HG03064 (cell line): ENCODE measurements at regions not wholly inside any gene's neighbourhood (a gene's known extent, or its start where the extent isn't known, plus 50 kb on each side); places are given as distances from the start of the nearest gene placed in this dataset.
"Not testable (repeated sequence)": the region's sequence is repeated elsewhere in the genome, so short reads cannot be mapped to it uniquely, and the experiment has no call there.

Experiments
- ATAC-seq: cut with Tn5 transposase; IDR thresholded peaks from one replicate; pipeline ENCODE4 v1.9.1; 2021; ENCODE audit warnings: low read depth; ENCODE audit not compliant: unreplicated experiment

- ATAC-seq, result no peak
Measured at GRCh38 chr2:2738276-2738675, 407.2 kb upstream of the MYT1L start.

GRCh38 chr2:2735041-2735440 lies 404.0 kb upstream of the MYT1L start:
- ATAC-seq, result no peak

DNA sequence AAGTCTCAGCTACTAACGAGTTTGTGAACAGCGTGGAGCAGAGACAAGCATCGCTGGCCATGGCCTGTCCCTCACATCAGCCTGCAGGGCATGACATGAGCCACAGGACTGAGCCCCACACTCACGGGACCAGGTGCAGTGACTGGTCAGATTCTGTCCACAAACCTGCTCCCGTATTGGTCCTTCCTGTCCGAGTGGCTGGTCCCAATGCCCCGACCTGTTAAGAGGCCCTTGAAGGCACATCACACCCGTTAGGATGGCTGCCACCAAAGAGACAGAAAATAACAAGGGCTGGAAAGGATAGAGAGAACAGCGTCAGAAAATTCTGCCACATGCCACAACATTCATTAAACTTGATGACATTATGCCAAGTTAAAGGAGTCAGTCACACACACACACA lies 403.2 kb upstream of the MYT1L start:
- no peak for ATAC-seq

DNA sequence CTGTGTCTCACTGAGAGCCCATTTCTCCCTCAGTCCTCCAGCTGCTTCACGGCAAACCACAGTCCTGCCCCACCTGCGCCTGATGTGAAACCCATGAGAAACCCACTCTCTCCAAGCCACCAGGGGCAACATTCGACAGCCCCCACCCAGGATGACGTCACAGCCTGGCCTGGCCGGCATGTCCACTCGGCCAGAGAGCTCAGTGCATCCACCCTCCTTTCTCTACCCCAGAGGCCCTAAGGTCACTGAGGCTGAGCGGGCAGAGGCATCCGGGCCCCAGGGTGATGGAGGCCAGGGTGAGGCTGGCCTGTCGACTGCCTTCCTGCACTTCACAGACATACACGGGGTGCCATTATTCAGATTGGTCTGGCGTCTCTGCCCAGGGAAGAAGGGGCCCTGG lies 402.7 kb upstream of the MYT1L start:
- no peak for ATAC-seq

GRCh38 chr2:2732331-2733119 lies 401.4 kb upstream of the MYT1L start:
- ATAC-seq, result no peak

GRCh38 chr2:2731816-2732284 lies 400.8 kb upstream of the MYT1L start:
- ATAC-seq, result no peak

GRCh38 chr2:2731101-2731815 lies 400.2 kb upstream of the MYT1L start:
- ATAC-seq, result no peak

DNA sequence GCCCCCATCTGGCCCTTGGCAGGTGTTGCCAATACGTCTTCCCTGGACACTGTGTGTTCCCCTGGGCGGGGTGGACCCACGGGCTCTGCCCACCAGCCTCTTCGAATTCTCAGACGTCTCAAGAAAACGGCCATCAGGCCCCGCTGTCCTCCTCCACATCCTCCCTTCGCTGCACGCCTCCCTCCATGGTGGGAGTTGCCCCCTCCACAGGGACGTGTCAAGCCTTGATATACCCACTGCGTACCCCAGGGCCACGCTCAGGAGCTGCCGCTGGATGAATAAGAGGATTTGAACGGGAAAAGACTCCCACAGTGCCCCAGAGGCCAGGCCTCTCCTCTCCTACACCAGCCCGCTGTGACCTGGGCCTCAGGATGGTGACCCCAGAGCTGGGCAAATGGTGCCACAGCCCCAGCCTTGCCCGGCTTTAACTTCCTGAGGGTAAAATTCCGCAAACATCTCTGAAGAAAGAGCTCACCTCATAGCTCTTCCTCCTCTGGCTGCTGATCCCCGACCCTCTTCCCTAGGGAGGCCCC lies 399.3 kb upstream of the MYT1L start:
- no peak for ATAC-seq

GRCh38 chr2:2729246-2729645 lies 398.2 kb upstream of the MYT1L start:
- ATAC-seq, result no peak

DNA sequence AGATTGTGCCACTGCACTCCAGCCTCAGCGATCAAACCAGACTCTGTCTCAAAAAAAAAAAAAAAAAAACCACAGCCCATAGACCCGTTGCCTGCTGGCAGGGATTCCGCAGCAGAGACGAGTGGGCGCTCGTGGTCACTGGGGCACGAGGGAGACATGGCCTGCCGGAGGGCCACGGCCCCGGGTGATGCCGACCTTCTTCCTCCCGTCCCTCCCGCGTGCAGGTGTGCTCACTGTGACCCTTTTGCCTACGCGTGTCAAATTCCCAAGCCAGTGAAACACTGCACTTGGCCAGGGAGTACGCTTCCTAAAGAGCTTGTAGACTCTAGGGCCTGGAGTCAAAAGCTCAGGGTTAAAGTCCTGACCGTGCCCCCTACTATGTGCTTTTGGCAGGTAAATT lies 397.6 kb upstream of the MYT1L start:
- no peak for ATAC-seq

DNA sequence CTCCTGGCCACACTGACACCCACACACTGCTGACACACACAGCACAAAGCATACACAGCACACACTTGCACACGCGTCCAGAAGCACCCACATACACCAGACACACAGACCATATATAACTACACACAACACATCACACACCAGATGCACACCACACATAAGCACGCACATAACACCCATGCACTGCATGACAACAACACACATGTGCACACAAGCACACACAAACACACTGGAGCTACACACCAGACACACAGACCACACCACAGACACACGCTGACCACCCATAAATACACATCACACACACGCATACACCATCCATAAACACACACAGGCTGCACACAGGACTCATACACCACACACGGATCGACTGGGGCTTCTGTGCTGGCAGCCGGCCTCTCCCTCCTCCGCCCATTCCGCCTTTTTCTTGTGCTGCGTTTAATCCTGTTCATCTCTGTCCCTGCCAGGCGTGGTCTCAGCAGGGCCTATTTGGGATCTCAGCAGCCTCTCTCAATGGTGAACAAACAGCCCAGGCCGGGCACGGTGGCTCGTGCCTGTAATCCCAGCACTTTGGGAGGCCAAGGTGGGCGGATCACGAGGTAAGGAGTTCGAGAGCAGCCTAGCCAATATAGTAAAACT lies 396.9 kb upstream of the MYT1L start:
- no peak for ATAC-seq

DNA sequence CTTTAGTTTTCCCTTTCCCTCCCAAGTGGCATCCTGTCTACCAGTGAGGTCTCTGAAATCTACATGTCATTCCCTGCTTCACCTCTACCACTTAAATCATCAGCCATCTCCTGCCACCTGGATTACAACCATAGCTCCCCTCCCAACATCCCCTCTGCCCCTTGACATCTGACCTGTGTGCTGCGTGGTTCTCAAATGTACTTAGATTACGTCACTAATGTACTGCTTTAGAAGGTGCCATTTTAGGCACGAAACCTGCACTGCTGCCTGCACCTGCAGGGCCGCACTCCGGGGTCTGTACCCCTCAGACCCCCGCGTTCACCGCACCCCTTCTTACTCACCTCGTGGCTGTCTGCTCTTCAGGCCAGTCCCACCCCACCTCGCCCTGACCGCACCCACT lies 395.1 kb upstream of the MYT1L start:
- ATAC-seq, result no peak

- ATAC-seq, result no peak
Measured at GRCh38 chr2:2723064-2723463, 392.0 kb upstream of the MYT1L start.

GRCh38 chr2:2721296-2721835 lies 390.3 kb upstream of the MYT1L start:
- ATAC-seq, result no peak

DNA sequence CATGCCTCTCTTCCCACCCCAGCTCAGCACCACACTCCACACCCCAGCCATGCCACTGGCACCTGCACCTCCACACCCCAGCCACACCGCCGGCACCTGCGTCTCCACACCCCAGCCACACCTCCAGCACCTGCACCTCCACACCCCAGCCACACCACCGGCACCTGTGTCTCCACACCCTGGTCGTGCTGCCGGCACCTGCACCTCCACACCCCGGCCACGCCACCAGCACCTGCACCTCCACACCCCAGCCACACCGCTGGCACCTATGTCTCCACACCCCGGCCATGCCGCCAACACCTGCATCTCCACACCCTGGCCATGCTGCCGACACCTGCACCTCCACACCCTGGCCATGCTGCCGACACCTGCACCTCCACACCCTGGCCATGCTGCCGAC lies 389.7 kb upstream of the MYT1L start:
- not testable (repeated sequence) for ATAC-seq

GRCh38 chr2:2720351-2720750 lies 389.3 kb upstream of the MYT1L start:
- ATAC-seq, result no peak

DNA sequence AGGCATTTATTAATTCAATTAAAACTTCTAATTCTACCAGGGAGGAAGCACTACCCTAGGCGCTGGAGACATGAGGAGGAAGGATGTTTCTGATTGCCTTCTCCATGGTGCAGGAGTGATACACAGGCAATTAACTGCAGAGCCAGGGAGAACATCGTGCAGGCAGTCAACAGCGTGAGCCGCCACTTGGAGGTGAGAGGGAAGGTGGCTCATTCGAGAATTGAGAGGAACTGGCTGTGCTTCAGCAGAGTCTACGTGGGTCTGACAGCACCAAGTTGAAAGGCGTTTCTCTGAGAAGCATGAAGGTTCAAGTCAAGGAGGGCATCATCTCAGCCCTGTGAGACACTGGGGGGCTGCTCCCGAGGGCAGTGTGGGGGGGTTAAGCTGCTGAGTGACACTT lies 388.7 kb upstream of the MYT1L start:
- no peak for ATAC-seq

DNA sequence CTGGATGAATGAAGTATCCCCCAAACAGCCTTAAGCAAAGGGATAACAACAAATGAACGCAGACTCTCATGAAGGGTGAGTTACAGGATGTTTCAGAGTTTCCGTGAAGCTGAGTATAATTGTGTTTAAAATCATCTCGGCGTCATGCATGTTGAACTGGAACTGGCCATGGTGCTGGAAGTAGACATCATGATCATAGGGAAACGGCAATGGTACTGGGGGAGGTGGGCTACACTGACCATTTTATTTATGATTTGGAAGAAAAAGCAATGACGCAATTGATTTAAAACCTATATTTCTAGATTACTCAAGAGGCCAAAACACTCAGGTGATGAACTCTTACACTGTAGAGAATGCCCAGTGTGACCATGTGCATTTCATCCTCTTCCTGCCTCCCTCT lies 387.9 kb upstream of the MYT1L start:
- no peak for ATAC-seq

- ATAC-seq, result no peak
Measured at GRCh38 chr2:2717406-2717805, 386.3 kb upstream of the MYT1L start.

- no peak for ATAC-seq
Measured at GRCh38 chr2:2716771-2717170, 385.7 kb upstream of the MYT1L start.
